CMK (cell line): ENCODE measurements at regions not wholly inside any gene's neighbourhood (a gene's known extent, or its start where the extent isn't known, plus 50 kb on each side); places are given as distances from the start of the nearest gene placed in this dataset.
A peak's percentile ranks its signal among the peaks of the same experiment; 100 is the strongest.

Source experiments
- DNase-seq: peaks from one replicate; pipeline ENCODE4 v3.0.0-alpha.2; 2010; ENCODE audit warnings: low read depth

GRCh38 chr3:124577494-124578167 is 152.6 kb upstream of the UMPS start:
- no peak for DNase-seq

GRCh38 chr3:124579641-124580040 is 150.6 kb upstream of the UMPS start:
- peak; percentile 8 for DNase-seq

- no peak for DNase-seq
These were observed 148.1 kb upstream of the UMPS start for GRCh38 chr3:124582196-124582595.

DNA sequence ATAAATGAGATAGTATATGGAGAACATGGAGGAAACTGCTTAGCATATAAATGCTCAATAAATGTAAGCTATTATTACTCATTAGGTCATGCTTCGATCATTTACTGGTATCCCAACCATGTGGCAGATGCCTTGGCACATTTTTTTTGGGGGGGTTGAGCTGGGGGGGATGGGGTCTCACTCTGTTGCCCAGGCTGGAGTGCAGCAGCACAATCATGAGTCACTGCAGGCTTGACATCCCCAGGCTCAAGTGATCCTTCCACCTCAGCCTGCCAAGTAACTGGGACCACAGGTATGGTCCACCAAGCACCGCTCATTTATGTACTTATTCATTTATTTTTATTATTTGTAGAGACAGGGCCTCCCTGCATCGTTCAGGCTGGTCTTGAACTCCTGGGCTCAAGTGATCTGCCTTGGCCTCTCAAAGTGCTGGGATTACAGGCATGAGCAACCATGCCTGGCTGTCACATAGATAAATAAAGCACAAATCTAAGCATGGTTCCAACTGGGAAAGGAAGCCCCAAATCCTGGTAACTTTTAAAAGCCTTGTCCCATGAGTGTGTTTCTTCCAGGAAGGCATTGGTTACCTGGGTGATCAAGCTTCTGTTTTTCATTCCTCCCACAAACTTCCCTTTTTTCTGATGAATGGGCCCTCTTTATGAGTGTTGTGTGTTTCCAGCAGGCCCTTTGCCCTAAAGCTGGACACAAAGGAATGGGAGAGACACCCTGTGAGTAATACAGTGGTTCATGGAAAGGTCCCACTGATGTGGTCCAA is 147.4 kb upstream of the UMPS start:
- DNase-seq: no peak

DNA sequence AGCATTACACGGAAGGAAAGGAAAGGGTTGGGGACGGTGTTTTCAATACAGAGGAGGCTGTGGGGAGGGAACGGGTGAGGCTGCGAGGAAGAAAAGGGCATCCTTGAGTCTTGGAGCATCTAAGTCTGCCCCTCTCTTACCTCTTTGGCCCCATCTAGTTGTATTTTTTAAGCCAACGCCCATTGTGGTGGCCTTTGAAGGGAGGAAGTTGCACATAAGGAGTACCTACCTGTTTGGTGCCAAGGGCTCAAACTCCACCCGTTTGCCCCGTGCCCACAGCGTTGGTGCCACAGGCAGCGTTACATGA is 146.1 kb upstream of the UMPS start:
- DNase-seq: no peak

- no peak for DNase-seq
These were observed 145.5 kb upstream of the UMPS start for GRCh38 chr3:124584552-124585391.

GRCh38 chr3:124586126-124587052 is 143.9 kb upstream of the UMPS start:
- no peak for DNase-seq

DNA sequence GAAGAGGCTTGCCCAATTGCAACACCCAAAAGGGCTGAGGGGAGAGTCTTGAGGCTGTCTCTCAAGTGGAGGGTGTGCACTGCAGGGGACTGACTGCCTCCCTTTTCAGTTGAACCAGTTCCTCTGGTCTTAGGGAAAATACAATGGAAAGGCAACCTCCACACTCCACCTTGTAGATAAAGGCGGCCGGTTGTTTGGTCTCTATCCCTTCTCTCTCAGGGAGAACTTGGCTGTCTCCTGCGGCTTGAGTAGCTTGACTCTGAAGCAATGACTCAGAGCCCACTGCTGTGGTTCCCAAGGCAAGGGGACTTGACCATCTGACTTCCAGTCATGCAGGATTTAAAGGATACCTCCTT is 143.2 kb upstream of the UMPS start:
- DNase-seq: no peak

- DNase-seq: no peak
These were observed 142.2 kb upstream of the UMPS start for GRCh38 chr3:124588036-124588435.

GRCh38 chr3:124588794-124589193 is 141.5 kb upstream of the UMPS start:
- DNase-seq: no peak

GRCh38 chr3:124591699-124592098 is 138.6 kb upstream of the UMPS start:
- DNase-seq: no peak

GRCh38 chr3:124592658-124593441 is 137.4 kb upstream of the UMPS start:
- DNase-seq: no peak

DNA sequence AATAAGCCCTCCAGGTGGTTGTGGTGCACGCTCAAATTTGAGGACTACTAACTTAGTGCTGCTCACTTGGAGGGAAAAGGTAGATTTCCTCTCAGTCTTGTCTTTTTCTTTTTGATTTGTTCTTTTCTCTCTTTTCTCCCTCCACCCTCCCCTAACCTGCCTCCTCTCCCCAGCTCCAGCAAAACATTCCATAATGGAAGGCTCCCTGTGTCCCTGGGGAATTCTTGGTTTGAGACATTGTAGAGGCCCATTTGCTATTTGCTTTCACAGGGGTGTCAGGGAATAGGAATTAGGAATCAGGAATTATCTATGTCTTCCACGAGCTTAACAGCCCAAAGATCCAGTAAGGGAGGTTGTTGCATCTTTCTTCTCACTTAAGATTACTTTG is 136.8 kb upstream of the UMPS start:
- DNase-seq: no peak

DNA sequence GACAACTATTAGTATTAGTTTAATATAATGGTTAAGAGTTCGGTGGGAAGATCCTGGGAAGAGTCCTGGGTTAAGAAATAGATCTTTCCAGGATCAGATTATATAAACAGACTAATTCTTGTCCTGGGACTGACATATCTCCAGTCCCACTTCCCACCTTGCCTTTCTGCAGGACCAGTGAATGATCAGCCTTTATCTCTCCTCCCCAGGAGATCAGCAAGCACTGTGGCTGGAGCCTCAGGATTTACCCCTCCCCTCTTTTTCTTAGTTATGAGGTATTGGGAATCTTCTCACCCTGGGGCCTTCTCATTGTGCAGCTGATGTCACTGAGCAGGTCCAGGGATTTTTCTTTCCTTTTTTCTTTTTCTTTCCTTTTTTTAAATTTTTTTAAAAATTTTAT is 135.7 kb upstream of the UMPS start:
- DNase-seq: no peak

DNA sequence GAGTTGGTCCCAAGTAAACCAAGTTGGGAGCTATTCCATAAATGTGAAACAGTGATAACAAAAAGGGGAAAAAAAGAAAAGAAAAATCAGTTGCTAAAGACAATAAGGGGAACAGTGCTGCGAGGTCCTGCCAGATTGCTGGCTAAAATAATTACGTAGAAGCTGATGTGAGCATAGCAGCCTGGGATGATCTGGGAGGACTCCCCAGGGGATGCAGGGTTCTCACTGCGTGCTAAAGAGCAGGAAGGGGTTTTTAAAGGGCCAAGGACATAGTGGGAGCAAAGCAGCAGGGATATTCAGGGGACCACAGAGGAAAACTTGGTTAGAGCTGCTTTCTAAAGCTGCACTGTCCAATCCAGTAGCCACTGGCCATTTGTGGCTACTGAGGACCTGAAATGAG is 133.0 kb upstream of the UMPS start:
- no peak for DNase-seq

GRCh38 chr3:124597979-124598378 is 132.3 kb upstream of the UMPS start:
- DNase-seq: no peak

DNA sequence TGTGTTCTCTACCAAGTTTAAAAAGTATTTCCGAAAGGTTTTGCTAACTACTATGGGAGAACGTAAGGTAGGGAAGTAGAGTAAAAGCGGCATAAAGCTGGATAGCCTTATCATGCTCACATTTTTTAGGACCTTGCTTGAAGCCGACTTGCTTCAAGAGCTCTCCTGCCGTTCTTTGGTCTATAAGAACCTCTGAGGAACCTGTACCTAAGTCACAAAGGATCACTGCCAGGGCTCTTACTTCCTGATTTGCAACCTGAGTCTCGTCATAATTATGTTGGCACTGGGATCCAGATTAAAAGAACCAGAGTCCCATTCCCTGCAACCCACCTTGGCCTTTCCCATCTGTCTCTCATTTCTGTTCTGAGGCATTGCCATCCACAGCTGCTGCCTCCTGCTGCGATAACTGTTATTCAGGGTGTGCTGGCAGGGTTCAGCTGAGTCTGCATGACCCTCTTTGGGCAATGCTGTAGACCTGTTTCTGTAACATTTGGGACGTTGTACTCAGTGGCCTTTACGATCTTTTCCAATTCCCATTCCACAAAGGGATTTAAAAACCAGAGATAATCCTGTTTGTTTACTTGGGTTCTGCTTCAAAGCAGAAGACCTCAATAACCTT is 131.0 kb upstream of the UMPS start:
- no peak for DNase-seq

DNA sequence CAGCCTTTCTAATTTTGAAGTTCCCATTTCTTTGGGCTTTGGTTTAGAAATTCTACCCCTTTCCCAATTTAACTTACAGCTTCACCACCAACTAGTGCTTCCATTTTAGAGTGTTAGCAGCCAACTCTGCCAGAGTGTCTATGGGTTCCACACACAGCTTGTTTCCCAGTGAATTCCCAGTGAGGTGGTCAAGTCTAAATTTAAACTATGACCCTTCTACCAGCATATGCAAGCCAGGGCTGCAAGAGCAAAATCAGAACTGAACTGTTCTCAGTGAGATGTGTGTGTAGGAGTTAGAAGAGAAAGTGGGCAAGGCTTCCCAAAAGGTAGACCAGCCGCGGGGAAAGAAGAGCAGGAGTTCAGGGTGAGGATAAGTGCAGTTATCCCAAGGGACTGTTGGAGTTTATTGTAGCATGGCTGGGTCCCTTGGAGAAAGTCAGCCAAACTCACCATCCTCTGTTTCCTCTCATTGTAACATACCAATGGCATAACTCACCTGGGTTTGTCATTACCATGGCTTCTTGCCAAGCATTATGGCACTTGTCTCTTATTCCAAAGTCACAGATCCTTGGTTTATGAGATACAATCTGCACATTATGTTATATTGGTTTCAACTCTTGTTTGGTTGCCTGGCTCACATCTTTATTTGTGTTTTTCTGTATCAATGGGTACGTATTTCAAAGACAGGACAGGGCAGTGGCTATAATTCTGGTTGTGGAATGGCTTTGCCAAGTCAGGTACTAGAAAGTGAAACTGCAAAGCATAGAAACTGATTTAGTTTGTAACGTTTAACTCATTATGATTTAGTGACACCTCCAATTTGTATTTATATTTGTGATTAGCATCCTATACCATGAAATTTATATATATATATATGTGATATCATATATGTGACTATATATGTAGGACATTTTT is 130.2 kb upstream of the UMPS start:
- DNase-seq: no peak

GRCh38 chr3:124600765-124601164 is 129.5 kb upstream of the UMPS start:
- no peak for DNase-seq

- DNase-seq: no peak
These were observed 129.1 kb upstream of the UMPS start for GRCh38 chr3:124601190-124601589.
